CD4-positive, alpha-beta T cell treated with Interferon alpha-2 for 1 hour (primary cell): ENCODE measurements at regions not wholly inside any gene's neighbourhood (a gene's known extent, or its start where the extent isn't known, plus 50 kb on each side); places are given as distances from the start of the nearest gene placed in this dataset.

Source experiments
- DNase-seq, 2 donors: peaks; one replicate each; pipeline ENCODE4 v3.0.0-alpha.2; 2020 to 2022

DNA sequence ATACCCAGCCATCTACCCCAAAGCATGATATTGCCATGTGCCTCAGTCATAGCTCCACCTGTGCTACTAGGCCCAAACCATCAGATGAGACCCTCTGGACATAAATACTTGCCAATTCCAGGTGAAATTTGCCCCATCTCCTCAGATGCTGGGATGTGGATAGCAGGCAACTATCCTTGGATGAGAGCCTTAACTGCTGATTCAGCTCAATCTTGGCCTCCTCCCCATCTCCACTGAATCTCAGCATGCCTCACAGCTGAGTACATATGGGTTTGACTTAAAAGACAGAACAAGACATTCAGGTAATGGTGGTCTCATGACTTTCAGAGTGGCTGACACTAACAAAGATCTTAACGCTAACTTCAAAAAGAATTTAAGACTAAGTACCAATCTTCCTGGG is 50.8 kb upstream of the KLHL13 start:
- no peak for DNase-seq

DNA sequence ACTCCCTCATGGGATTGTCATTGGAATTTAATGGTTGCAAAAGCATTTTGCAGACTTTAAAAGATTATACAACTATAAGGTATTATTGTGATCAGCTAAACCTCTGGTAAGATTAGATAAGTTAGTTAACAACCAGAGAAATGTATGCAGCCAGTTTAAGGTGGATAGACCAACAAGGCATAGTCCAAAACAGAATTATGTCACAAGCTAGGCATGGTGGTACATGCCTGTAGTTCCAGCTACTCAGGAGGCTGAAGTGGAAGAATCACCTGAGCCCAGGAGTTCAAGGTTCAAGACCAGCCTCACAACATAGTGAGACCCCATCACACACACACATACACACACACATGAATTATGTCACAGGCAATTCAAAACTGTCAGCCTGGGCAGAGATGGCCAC is 54.7 kb upstream of the KLHL13 start:
- no peak for DNase-seq

DNA sequence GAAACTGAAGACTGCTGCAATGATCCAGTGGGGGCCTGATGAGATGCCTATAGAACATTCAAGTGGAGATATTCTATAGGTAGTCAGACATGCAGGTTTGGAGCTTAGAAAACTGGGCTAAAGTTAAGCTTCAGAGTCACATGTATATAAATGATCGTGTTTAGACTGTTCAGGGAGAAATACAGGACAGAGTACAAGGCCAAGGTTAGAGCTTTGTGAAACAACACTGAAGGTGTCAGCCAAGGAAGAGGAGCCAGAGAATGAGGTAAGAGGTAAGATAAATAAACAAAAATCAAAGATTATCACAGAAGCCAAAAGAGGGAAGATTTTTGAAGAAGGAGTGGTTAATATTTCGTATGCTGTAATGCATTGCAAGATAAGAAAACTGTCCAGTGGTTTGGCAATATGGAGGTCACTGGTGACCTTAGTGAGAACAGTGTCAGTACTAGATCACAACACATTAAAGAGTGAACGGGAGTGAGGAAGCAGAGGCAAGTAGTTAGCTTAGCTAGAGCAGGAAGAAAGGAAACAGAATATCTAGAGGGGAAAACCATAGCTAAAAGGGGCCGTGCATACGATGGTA is 58.0 kb upstream of the KLHL13 start:
- no peak for DNase-seq

DNA sequence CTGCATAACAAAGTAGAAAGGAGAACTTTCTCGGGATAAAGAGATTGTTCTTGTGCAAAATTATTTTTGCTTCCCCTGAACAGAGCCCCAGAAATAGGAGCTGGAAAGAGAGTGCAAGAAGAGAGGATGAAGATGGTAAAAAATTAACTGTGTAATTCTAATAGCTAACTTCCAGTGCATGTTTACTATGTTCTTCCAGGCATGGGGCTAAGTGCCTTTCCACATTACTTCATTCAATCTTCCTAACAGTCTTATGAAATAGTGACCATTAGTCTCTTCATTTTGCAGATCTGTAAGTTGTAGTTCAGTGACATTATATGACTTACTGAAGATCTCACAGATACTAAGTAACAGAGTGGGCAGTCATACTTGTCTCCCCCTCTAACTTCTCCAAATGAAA is 61.1 kb upstream of the KLHL13 start:
- DNase-seq, result no peak

DNA sequence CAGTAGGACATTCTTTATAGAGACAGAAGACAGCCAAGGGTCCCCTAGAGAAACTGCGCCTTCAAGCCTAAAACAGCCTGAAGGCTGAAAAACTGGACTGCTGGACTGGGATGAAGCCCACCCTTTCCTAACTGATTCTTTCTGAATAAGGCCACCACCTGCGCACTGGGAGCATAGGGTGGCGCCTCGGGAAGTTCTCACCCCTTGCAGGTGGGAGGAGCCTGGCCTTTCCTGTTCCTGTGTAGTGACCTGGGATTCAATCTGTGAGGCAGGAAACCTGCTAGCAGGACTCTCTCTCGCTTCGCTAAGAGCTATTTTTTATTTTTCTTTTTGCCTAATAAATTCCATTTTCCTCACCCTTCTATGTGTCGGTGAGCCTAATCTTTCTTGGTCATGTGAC is 61.8 kb upstream of the KLHL13 start:
- DNase-seq, result no peak

- DNase-seq, result no peak
Measured at GRCh38 chrX:118179161-118179560, 62.6 kb upstream of the KLHL13 start.

DNA sequence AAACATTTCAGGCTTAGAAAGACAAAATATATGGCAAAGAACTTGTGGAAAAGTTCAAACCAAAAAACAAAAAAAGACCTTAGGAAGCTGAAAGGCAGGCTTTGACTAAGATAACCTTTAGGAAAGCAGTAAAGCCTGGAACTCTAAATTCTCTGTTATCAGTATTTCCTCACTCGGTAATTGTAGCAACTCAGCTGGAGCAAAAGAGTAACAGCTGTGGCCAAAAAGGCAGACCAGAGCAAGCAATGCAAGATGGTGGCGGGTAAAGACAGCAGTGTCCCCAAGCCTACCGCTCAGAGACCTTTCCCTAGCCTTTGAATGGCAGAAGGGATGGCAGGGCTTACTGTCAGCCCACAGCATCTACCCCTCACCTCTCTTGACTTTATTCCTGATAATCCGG is 63.1 kb upstream of the KLHL13 start:
- DNase-seq, result no peak

DNA sequence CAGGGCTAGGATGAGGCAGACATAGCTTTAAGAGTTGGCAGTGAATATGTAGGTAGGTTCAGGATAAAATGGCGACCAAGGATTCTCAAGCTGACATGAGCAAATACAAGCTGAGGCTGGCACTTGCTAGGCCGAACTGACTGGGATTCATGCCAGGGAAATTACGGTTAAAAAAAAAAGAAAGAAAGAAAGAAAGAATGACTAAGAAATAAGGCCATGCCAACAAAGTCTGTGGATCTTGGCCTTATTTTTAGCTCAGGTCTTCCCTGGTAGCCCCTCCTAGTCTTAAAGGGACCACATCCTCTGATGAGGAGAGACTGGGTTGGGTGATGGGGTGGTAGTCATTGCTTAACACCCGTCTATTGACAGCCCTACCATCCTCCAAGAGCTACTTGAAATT is 64.4 kb upstream of the KLHL13 start:
- DNase-seq, result no peak

GRCh38 chrX:118182025-118182424 is 65.4 kb upstream of the KLHL13 start:
- DNase-seq, result no peak

GRCh38 chrX:118182681-118183080 is 66.1 kb upstream of the KLHL13 start:
- DNase-seq, result no peak

GRCh38 chrX:118183606-118184005 is 67.0 kb upstream of the KLHL13 start:
- DNase-seq, result no peak

- DNase-seq, result no peak
Measured at GRCh38 chrX:118187100-118187499, 70.5 kb upstream of the KLHL13 start.

- DNase-seq, result no peak
Measured at GRCh38 chrX:118189000-118189399, 72.4 kb upstream of the KLHL13 start.

DNA sequence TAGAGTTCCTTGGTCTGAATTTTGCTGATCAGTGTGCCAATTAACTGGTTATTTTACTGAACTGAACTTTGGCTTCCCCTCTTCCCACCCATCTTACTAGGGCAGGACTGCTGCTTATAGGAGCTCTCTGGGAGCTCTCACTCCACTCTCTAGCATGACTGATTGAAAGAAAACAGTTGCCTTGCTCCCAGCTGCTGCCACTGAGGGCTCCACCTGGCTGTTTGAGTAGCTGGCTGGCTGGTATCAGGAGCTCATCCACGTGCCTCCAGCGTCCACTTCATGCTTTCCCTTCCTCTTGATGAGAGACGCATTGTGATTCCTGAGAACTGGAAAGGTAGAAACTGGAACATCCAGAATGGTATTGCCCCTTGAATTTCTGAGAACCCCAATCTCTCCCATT is 73.0 kb upstream of the KLHL13 start:
- DNase-seq, result no peak

- no peak for DNase-seq
Measured at GRCh38 chrX:118197730-118198129, 81.1 kb upstream of the KLHL13 start.

DNA sequence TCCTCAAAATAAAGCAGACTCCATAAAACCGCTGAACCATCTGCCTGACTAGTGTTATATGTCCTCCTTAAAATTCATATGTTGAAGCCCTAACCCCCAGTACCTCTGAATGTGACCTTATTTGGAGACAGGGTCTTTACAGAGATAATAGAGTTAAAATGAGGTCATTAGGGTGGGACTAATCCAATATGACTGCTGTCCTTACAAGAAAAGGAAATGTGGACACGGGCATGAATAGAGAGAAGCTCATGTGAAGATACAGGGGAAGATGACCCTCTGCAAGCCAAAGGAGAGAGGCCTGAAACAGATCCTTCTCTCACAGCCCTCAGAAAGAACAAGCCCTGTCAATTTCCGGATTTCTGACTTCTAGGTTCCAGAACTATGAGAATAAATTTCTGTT is 82.0 kb upstream of the KLHL13 start:
- no peak for DNase-seq

DNA sequence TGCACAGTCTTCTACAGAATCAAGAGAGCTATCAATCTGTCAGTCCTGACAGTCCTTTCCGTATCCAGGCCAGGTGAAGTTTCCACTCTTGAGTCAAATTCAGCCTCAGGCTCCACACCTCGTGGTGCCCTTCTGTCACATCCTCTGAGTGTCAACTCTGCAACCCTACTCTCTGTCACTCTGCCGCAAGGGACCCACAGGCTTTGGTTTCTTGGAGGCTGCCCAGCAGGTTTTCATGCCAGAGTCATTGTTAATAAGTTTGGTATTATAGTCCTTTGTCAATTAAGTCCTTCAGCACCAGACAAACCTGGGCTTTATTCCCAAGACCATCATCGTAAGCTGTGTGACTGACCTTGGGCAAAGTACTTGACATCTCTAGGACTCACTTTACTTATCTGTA is 83.4 kb upstream of the KLHL13 start:
- no peak for DNase-seq

- DNase-seq, result no peak
Measured at GRCh38 chrX:118205421-118206395, 89.1 kb upstream of the KLHL13 start.

- no peak for DNase-seq
Measured at GRCh38 chrX:118207831-118208453, 91.3 kb upstream of the KLHL13 start.

- DNase-seq, result no peak
Measured at GRCh38 chrX:118208481-118208880, 91.9 kb upstream of the KLHL13 start.

GRCh38 chrX:118211891-118212816 is 95.5 kb upstream of the KLHL13 start:
- DNase-seq, result no peak

GRCh38 chrX:118212817-118213183 is 96.2 kb upstream of the KLHL13 start:
- no peak for DNase-seq

DNA sequence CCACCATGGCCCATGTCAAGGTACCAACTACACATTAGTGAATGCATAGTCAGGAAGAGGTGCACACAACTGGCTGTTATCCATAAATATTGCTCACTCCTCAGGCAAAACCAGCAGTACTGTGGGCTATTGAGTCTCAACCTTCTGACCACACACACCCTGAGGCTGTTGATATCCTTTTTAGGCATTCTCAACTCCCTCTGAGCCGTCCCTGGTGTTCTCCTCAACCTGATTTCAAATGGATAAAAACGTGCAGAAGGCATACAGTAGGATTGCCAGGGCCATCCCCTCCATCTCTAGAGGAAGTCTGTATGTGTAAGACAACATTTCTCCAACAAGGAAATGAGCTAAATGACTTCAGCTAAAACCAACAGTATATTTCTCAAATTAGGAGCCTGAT is 98.7 kb upstream of the KLHL13 start:
- no peak for DNase-seq
